Neural cell (in vitro differentiated cells): ENCODE measurements at regions not wholly inside any gene's neighbourhood (a gene's known extent, or its start where the extent isn't known, plus 50 kb on each side); places are given as distances from the start of the nearest gene placed in this dataset.

Experiments used
- H2AFZ ChIP-seq: fragments of 200-600, 300-800 bp; sonication (generic), shearing (Covaris generic); 2 replicates; pipeline ENCODE4 v1.6.0; 2014; ENCODE audit warnings: low read depth, mild to moderate bottlenecking, antibody characterized with exemption, low read length, moderate library complexity
- H3F3A ChIP-seq: fragments of 200-600 bp; shearing (Covaris generic); 2 replicates; pipeline ENCODE4 v1.6.1; 2016; ENCODE audit warnings: mild to moderate bottlenecking, moderate library complexity, mixed read lengths, antibody characterized with exemption, low read length; ENCODE audit not compliant: insufficient read depth, poor library complexity, severe bottlenecking
- H3K27ac ChIP-seq: fragments of 200-600, 300-800 bp; sonication (generic), shearing (Covaris generic); 2 replicates; pipeline ENCODE4 v1.5.1; 2014; ENCODE audit warnings: mild to moderate bottlenecking, low read length, moderate library complexity
- H3K27me3 ChIP-seq: fragments of 300-800, 200-600 bp; sonication (generic), shearing (Covaris generic); 2 replicates; pipeline ENCODE4 v1.6.0; 2014; ENCODE audit warnings: mild to moderate bottlenecking, low read depth, low read length, moderate library complexity; ENCODE audit not compliant: insufficient read depth
- H3K36me3 ChIP-seq: fragments of 300-800, 200-600 bp; sonication (generic), shearing (Covaris generic); 2 replicates; pipeline ENCODE4 v1.5.1; 2014; ENCODE audit warnings: mild to moderate bottlenecking, antibody characterized with exemption, low read length, moderate library complexity; ENCODE audit not compliant: insufficient read depth
- H3K4me2 ChIP-seq: fragments of 300-800, 200-600 bp; sonication (generic), shearing (Covaris generic); 2 replicates; pipeline ENCODE4 v1.6.0; 2014; ENCODE audit warnings: mild to moderate bottlenecking, low read length
- H3K4me3 ChIP-seq: fragments of 300-800, 200-600 bp; sonication (generic), shearing (Covaris generic); 2 replicates; pipeline ENCODE4 v1.5.1; 2014; ENCODE audit warnings: mild to moderate bottlenecking, low read length, moderate library complexity
- H3K79me2 ChIP-seq: fragments of 200-600 bp; shearing (Covaris generic); replicated peaks from 2 replicates; pipeline ENCODE4 v1.6.0; 2014; ENCODE audit warnings: mild to moderate bottlenecking, low read length, moderate library complexity; ENCODE audit not compliant: insufficient read depth
- H3K9ac ChIP-seq: fragments of 300-800, 200-600 bp; sonication (generic), shearing (Covaris generic); 2 replicates; pipeline ENCODE4 v1.6.1; 2016; ENCODE audit warnings: mild to moderate bottlenecking, low read length, mixed read lengths
- H3K9me2 ChIP-seq: fragments of 200-600 bp; shearing (Covaris generic); 2 replicates; pipeline ENCODE4 v1.6.1; 2016; ENCODE audit warnings: mild to moderate bottlenecking, low read length, mixed read lengths; ENCODE audit not compliant: insufficient read depth
- H3K9me3 ChIP-seq: fragments of 200-600, 300-800 bp; sonication (generic), shearing (Covaris generic); 2 replicates; pipeline ENCODE4 v1.6.1; 2016; ENCODE audit warnings: mild to moderate bottlenecking, mixed run types, low read length, moderate library complexity, mixed read lengths
- H4K20me1 ChIP-seq: fragments of 200-600 bp; shearing (Covaris generic); 2 replicates; pipeline ENCODE4 v1.6.1; 2016; ENCODE audit warnings: mild to moderate bottlenecking, mixed run types; ENCODE audit not compliant: insufficient read depth
- CTCF ChIP-seq: fragments of 450-650 bp; IDR thresholded peaks from 2 replicates; pipeline ENCODE4 v1.5.1; 2014; ENCODE audit warnings: antibody characterized with exemption, mild to moderate bottlenecking, moderate library complexity; ENCODE audit not compliant: poor library complexity, severe bottlenecking
- EP300 ChIP-seq: fragments of 450-650 bp; conservative IDR thresholded peaks from 2 replicates; pipeline ENCODE4 v1.6.1; 2014; ENCODE audit warnings: antibody characterized with exemption, mild to moderate bottlenecking, moderate library complexity; ENCODE audit not compliant: poor library complexity, severe bottlenecking
- EZH2 ChIP-seq: fragments of 200-600, 300-800 bp; shearing (Covaris generic), sonication (generic); IDR thresholded peaks from 2 replicates; pipeline ENCODE4 v1.6.1; 2014; ENCODE audit warnings: antibody characterized with exemption, low read length, borderline replicate concordance, mild to moderate bottlenecking; ENCODE audit not compliant: insufficient read depth, poor library complexity, severe bottlenecking
- MXI1 ChIP-seq: fragments of 450-650 bp; conservative IDR thresholded peaks from 2 replicates; pipeline ENCODE4 v1.6.1; 2014; ENCODE audit warnings: antibody characterized with exemption, mild to moderate bottlenecking; ENCODE audit not compliant: poor library complexity, severe bottlenecking
- POLR2AphosphoS5 ChIP-seq: IDR thresholded peaks from 2 replicates; pipeline ENCODE4 v1.6.1; 2012
- RAD21 ChIP-seq: fragments of 450-650 bp; conservative IDR thresholded peaks from 2 replicates; pipeline ENCODE4 v1.6.1; 2014; ENCODE audit warnings: antibody characterized with exemption, mild to moderate bottlenecking, moderate library complexity
- REST ChIP-seq: IDR thresholded peaks from 2 replicates; pipeline ENCODE4 v1.6.1; 2012; ENCODE audit warnings: borderline replicate concordance
- SMC3 ChIP-seq: fragments of 450-650 bp; conservative IDR thresholded peaks from 2 replicates; pipeline ENCODE4 v1.6.1; 2014; ENCODE audit warnings: antibody characterized with exemption, mild to moderate bottlenecking, moderate library complexity; ENCODE audit not compliant: poor library complexity
- TAF1 ChIP-seq: IDR thresholded peaks from 2 replicates; pipeline ENCODE4 v1.6.1; 2012; ENCODE audit warnings: low read depth

GRCh38 chr12:65557438-65558181 is 266.7 kb upstream of the HMGA2 start:
- H3K9me3 ChIP-seq, result no peaks in the 10 kb centered on the region
- H3K4me3 ChIP-seq, result no peak overlapping the region
- H4K20me1 ChIP-seq, result no peaks in the 10 kb centered on the region
- H2AFZ ChIP-seq, result no peak overlapping the region
- no peak for TF ChIP-seq EZH2
- TF ChIP-seq EP300, result no peak
- TF ChIP-seq RAD21, result no peak
- TF ChIP-seq REST, result no peak
- TF ChIP-seq MXI1, result no peak
- no peak for TF ChIP-seq SMC3
- no peak for TF ChIP-seq POLR2AphosphoS5
- TF ChIP-seq TAF1, result no peak
- TF ChIP-seq CTCF, result no peak
- no peak overlapping the region for H3K27ac ChIP-seq
- no peaks in the 10 kb centered on the region for H3K79me2 ChIP-seq
- no peaks in the 10 kb centered on the region for H3K36me3 ChIP-seq
- H3K9me2 ChIP-seq, result no peaks in the 10 kb centered on the region
- no peak overlapping the region for H3K9ac ChIP-seq
- no peak overlapping the region for H3K4me2 ChIP-seq
- no peaks in the 10 kb centered on the region for H3K27me3 ChIP-seq
- no peaks in the 10 kb centered on the region for H3F3A ChIP-seq

DNA sequence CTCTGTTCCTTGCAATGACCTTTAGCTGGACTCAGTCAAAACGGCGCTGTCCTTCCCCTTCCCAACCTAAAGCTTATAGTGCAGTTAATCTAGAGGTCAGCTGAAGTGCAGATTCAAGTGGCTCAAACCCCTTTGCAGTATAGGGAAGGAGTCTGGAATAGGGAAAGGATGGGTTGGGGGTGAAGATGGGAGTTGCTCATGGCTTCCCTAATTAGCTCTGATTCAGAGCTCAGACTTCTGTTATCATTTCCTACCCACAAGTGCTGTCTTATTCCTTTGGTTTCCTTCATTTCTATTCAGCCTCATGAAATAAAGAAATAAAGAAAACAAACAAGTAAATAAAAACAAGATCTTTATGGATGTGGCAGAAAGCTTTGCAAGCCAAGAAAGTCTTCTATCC is 264.0 kb upstream of the HMGA2 start:
- Histone ChIP-seq H3K36me3 (no peaks in the 10 kb centered on the region), H3K79me2 (no peaks in the 10 kb centered on the region), H4K20me1 (no peaks in the 10 kb centered on the region), H3K27ac (no peak overlapping the region), H3K4me2 (no peak overlapping the region), H3K9me2 (no peaks in the 10 kb centered on the region), H2AFZ (no peak overlapping the region), H3K9ac (no peak overlapping the region), H3K9me3 (no peaks in the 10 kb centered on the region), H3F3A (no peaks in the 10 kb centered on the region), H3K4me3 (no peak overlapping the region), H3K27me3 (no peaks in the 10 kb centered on the region)
- TF ChIP-seq TAF1 (no peak), RAD21 (no peak), MXI1 (no peak), SMC3 (no peak), EP300 (no peak), POLR2AphosphoS5 (no peak), REST (no peak), EZH2 (no peak)
